CD14-positive monocyte (primary cell): ENCODE measurements at regions not wholly inside any gene's neighbourhood (a gene's known extent, or its start where the extent isn't known, plus 50 kb on each side); places are given as distances from the start of the nearest gene placed in this dataset.

Experiments used
- DNase-seq, 3 donors: peaks; one replicate each; pipeline ENCODE4 v3.0.0-alpha.2; 2011 to 2022
- H2AFZ ChIP-seq: 2 replicates; pipeline ENCODE4 v1.6.0; 2012; ENCODE audit warnings: mild to moderate bottlenecking, low read depth, low read length, inconsistent platforms; ENCODE audit not compliant: insufficient read depth, poor library complexity, severe bottlenecking
- H3K27ac ChIP-seq, 2 donors: 1 replicate in 1 of 2; 2 replicates in 1 of 2; pipeline ENCODE4 v1.5.1; 2012 to 2013; ENCODE audit warnings: low read length in 2 of 2, control low read depth in 1 of 2, inconsistent platforms in 1 of 2, low read depth in 1 of 2, mild to moderate bottlenecking in 1 of 2
- H3K27me3 ChIP-seq, 2 donors: one replicate each; pipeline versions ENCODE4 v1.6.0 to v1.6.1; 2011 to 2013; ENCODE audit warnings: low read length in 2 of 2; ENCODE audit not compliant: control insufficient read depth in 2 of 2, insufficient read depth in 2 of 2
- H3K36me3 ChIP-seq, 2 donors: replicated peaks in 1 of 2; 1 replicate in 1 of 2; 2 replicates in 1 of 2; pipeline versions ENCODE4 v1.5.1 to v1.6.1; 2012 to 2013; ENCODE audit warnings: low read length in 2 of 2, control low read depth in 1 of 2, inconsistent platforms in 1 of 2, mild to moderate bottlenecking in 1 of 2; ENCODE audit not compliant: insufficient read depth in 2 of 2, control insufficient read depth in 1 of 2
- H3K4me1 ChIP-seq, 2 donors: 1 replicate in 1 of 2; 2 replicates in 1 of 2; pipeline versions ENCODE4 v1.5.1 to v1.6.1; 2012 to 2013; ENCODE audit warnings: low read length in 2 of 2, control low read depth in 1 of 2, inconsistent platforms in 1 of 2, mild to moderate bottlenecking in 1 of 2, moderate library complexity in 1 of 2; ENCODE audit not compliant: insufficient read depth in 2 of 2, control insufficient read depth in 1 of 2
- H3K4me2 ChIP-seq: replicated peaks from 2 replicates; pipeline ENCODE3; 2012; ENCODE audit warnings: low read length, moderate library complexity, mild to moderate bottlenecking; ENCODE audit not compliant: poor library complexity, severe bottlenecking; ENCODE audit errors: extremely low read depth
- H3K4me3 ChIP-seq, 3 experiments: fragments of 200-600 bp in 1 of 3; sonication (generic) in 1 of 3; replicated peaks in 1 of 3; 1 replicate in 2 of 3; 2 replicates in 1 of 3; pipeline ENCODE4 v1.5.1; 2011 to 2013; ENCODE audit warnings: low read length in 3 of 3, mild to moderate bottlenecking in 3 of 3, control low read depth in 2 of 3, low read depth in 2 of 3, inconsistent platforms in 1 of 3, moderate library complexity in 1 of 3
- H3K79me2 ChIP-seq: 2 replicates; pipeline ENCODE4 v1.6.0; 2012; ENCODE audit warnings: mild to moderate bottlenecking, control low read depth, inconsistent platforms, low read length, moderate library complexity; ENCODE audit not compliant: insufficient read depth
- H3K9ac ChIP-seq: 2 replicates; pipeline ENCODE4 v1.6.0; 2017; ENCODE audit warnings: low read length, mild to moderate bottlenecking; ENCODE audit not compliant: insufficient read depth, poor library complexity, severe bottlenecking
- H3K9me3 ChIP-seq, 2 donors: replicated peaks in 1 of 2; 1 replicate in 1 of 2; 2 replicates in 1 of 2; pipeline versions ENCODE4 v1.5.1 to v1.6.1; 2012 to 2013; ENCODE audit warnings: low read length in 2 of 2, control low read depth in 1 of 2; ENCODE audit not compliant: control insufficient read depth in 1 of 2, insufficient read depth in 1 of 2
- H4K20me1 ChIP-seq: 2 replicates; pipeline ENCODE4 v1.6.0; 2012; ENCODE audit warnings: mild to moderate bottlenecking, low read length, control low read depth, moderate library complexity; ENCODE audit not compliant: insufficient read depth
- H3K27ac Mint-ChIP-seq, 7 donors: one replicate each; pipeline ENCODE4 v1.8.0; 2020; ENCODE audit warnings: mild to moderate bottlenecking in 7 of 7, mixed read lengths in 7 of 7, moderate library complexity in 6 of 7, inconsistent platforms in 2 of 7
- H3K27me3 Mint-ChIP-seq, 3 donors: one replicate each; pipeline ENCODE4 v1.8.0; 2021 to 2022; ENCODE audit warnings: low read depth in 3 of 3, mild to moderate bottlenecking in 3 of 3, mixed read lengths in 3 of 3, moderate library complexity in 3 of 3, inconsistent platforms in 1 of 3
- H3K36me3 Mint-ChIP-seq, 2 donors: one replicate each; pipeline ENCODE4 v1.8.0; 2020; ENCODE audit warnings: mixed read lengths in 2 of 2, inconsistent platforms in 1 of 2, mild to moderate bottlenecking in 1 of 2
- H3K4me1 Mint-ChIP-seq: one replicate; pipeline ENCODE4 v1.8.0; 2020; ENCODE audit warnings: mild to moderate bottlenecking, mixed read lengths
- H3K4me3 Mint-ChIP-seq, 2 donors: one replicate each; pipeline ENCODE4 v1.8.0; 2020; ENCODE audit warnings: mild to moderate bottlenecking in 2 of 2, mixed read lengths in 2 of 2, moderate library complexity in 1 of 2
- H3K9me3 Mint-ChIP-seq, 7 donors: one replicate each; pipeline ENCODE4 v1.8.0; 2020 to 2022; ENCODE audit warnings: mixed read lengths in 7 of 7, mild to moderate bottlenecking in 6 of 7, moderate library complexity in 6 of 7, inconsistent platforms in 2 of 7
- WGBS: methylation state at CpG from one replicate; pipeline ENCODE4 v1.1.5; 2013; ENCODE audit warnings: missing lambda C conversion rate; ENCODE audit not compliant: insufficient coverage; 5-methylcytosine and 5-hydroxymethylcytosine counted together
- intact Hi-C, 2 donors: fragments of 100-400 bp; cut with micrococcal nuclease; formaldehyde crosslinking; loops; one replicate each; pipeline versions ENCODE4 v1.15.0 to v1.15.1; 2023
- TF ChIP-seq, protein P1 (sequence below): fragments of 200-600 bp; IDR thresholded peaks from one replicate; pipeline ENCODE4 v1.8.0; 2022; ENCODE audit warnings: antibody characterized with exemption, mild to moderate bottlenecking

DNA sequence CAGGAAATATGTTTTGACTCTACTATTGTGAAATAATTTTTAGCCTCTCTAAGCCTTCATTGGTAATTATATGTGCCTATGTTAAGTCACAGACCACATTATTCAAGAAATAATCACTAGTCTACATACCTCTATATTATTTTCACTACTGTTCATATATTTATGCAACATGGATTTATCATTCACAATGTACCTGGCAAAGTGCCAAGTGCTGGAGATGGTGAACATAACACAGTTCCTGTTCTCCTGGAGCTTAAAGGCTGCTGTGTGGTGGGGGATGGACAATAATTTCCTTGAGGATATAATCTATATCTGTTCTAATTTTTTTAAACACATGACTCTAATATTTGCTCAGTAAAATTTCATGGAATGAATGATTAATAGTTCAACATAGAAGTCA lies 527.7 kb upstream of the CXorf51A start:
- Histone ChIP-seq H2AFZ (no peak overlapping the region), H3K27me3 (no peaks in the 10 kb centered on the region), H3K4me3 (no peak overlapping the region), H3K9me3 (no peaks in the 10 kb centered on the region), H3K36me3 (no peaks in the 10 kb centered on the region), H3K4me1 (no peaks in the 10 kb centered on the region), H3K27ac (no peak overlapping the region), H4K20me1 (no peaks in the 10 kb centered on the region), H3K9ac (no peak overlapping the region), H3K4me2 (no peak overlapping the region), H3K79me2 (no peaks in the 10 kb centered on the region)
- no peak for DNase-seq
- TF ChIP-seq, protein P1, sequence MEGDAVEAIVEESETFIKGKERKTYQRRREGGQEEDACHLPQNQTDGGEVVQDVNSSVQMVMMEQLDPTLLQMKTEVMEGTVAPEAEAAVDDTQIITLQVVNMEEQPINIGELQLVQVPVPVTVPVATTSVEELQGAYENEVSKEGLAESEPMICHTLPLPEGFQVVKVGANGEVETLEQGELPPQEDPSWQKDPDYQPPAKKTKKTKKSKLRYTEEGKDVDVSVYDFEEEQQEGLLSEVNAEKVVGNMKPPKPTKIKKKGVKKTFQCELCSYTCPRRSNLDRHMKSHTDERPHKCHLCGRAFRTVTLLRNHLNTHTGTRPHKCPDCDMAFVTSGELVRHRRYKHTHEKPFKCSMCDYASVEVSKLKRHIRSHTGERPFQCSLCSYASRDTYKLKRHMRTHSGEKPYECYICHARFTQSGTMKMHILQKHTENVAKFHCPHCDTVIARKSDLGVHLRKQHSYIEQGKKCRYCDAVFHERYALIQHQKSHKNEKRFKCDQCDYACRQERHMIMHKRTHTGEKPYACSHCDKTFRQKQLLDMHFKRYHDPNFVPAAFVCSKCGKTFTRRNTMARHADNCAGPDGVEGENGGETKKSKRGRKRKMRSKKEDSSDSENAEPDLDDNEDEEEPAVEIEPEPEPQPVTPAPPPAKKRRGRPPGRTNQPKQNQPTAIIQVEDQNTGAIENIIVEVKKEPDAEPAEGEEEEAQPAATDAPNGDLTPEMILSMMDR = no peak
- no peak overlapping the region for H3K4me3 Mint-ChIP-seq
- H3K36me3 Mint-ChIP-seq = no peaks in the 10 kb centered on the region
- intact Hi-C loops = no loop called here
- no peaks in the 10 kb centered on the region for H3K4me1 Mint-ChIP-seq
- peaks cover 0 to 1% (median 0%) of the 10 kb centered on the region in 3 donors for H3K27me3 Mint-ChIP-seq
- H3K9me3 Mint-ChIP-seq = peaks cover 0 to 3% (median 0%) of the 10 kb centered on the region in 7 donors
- H3K27ac Mint-ChIP-seq = no peak overlapping the region

DNA sequence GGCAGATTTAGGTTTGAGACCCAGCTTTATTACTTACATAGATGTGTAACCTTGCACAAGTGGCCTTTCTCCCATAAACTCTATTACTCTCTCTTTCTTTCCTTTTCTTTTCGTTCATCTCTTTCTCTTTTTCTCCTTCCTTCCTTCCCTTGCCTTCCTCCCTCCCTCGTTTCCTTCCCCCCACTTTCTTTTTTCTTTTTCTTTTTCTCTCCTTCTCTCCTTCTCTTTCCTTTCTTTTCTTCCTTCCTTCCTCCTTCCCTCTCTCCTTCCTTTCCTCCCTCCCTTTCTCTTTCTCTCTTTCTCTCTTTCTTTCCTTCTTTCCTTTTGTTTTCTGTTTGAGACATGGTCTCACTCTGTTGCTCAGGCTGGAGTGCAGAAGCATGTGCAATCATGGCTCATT lies 526.4 kb upstream of the CXorf51A start:
- H4K20me1 ChIP-seq = no peaks in the 10 kb centered on the region
- H3K4me3 ChIP-seq = no peak overlapping the region
- H3K9ac ChIP-seq = no peak overlapping the region
- H3K4me1 ChIP-seq = no peaks in the 10 kb centered on the region
- intact Hi-C loops = no loop called here
- H3K27me3 ChIP-seq = no peaks in the 10 kb centered on the region
- H3K27ac Mint-ChIP-seq = no peak overlapping the region
- no peaks in the 10 kb centered on the region for H3K9me3 ChIP-seq
- H3K27ac ChIP-seq = no peak overlapping the region
- no peak overlapping the region for H2AFZ ChIP-seq
- no peak for DNase-seq
- TF ChIP-seq, protein P1 = no peak
- H3K4me2 ChIP-seq = no peak overlapping the region
- no peak overlapping the region for H3K4me3 Mint-ChIP-seq
- 86% methylated on average over 2 of the region's 2 CpGs for WGBS
- no peaks in the 10 kb centered on the region for H3K36me3 ChIP-seq
- no peaks in the 10 kb centered on the region for H3K4me1 Mint-ChIP-seq
- peaks cover 0 to 1% (median 0%) of the 10 kb centered on the region in 3 donors for H3K27me3 Mint-ChIP-seq
- no peaks in the 10 kb centered on the region for H3K36me3 Mint-ChIP-seq
- no peaks in the 10 kb centered on the region for H3K79me2 ChIP-seq
- peaks cover 0 to 5% (median 0%) of the 10 kb centered on the region in 7 donors for H3K9me3 Mint-ChIP-seq
